ENCODE measurements at regions not wholly inside any gene's neighbourhood (a gene's known extent, or its start where the extent isn't known, plus 50 kb on each side); places are given as distances from the start of the nearest gene placed in this dataset.

- Histone ChIP-seq H3K27ac (ENCODE audit: low read depth in 1 of 2, low read length in 1 of 2) (no peak overlapping the region), H3K9me3 (ENCODE audit: control insufficient read depth in 2 of 2, insufficient read depth in 1 of 2, low read length in 1 of 2) (no peaks in the 10 kb centered on the region), H3K4me3 (ENCODE audit: low read length in 2 of 2) (no peak overlapping the region), H3K4me1 (ENCODE audit: control insufficient read depth in 2 of 2, insufficient read depth in 2 of 2, low read length in 2 of 2) (no peaks in the 10 kb centered on the region), H3K36me3 (ENCODE audit: control insufficient read depth in 2 of 2, insufficient read depth in 2 of 2, low read length in 1 of 2) (no peaks in the 10 kb centered on the region), H3K27me3 (ENCODE audit: control insufficient read depth in 2 of 2, insufficient read depth in 1 of 2, low read length in 1 of 2) (no peaks in the 10 kb centered on the region)
- DNase-seq (ENCODE audit: low read depth in 6 of 9, low spot score in 9 of 9) = no peak
- 88% methylated on average over 6 of the region's 6 CpGs for WGBS
Observed at GRCh38 chr9:90948156-90948555, 146.5 kb downstream of the SYK start.

- Histone ChIP-seq H3K36me3 (ENCODE audit: control insufficient read depth in 2 of 2, insufficient read depth in 2 of 2, low read length in 1 of 2) (no peaks in the 10 kb centered on the region), H3K9me3 (ENCODE audit: control insufficient read depth in 2 of 2, insufficient read depth in 1 of 2, low read length in 1 of 2) (no peaks in the 10 kb centered on the region), H3K27me3 (ENCODE audit: control insufficient read depth in 2 of 2, insufficient read depth in 1 of 2, low read length in 1 of 2) (no peaks in the 10 kb centered on the region), H3K27ac (ENCODE audit: low read depth in 1 of 2, low read length in 1 of 2) (no peak overlapping the region), H3K4me1 (ENCODE audit: control insufficient read depth in 2 of 2, insufficient read depth in 2 of 2, low read length in 2 of 2) (no peaks in the 10 kb centered on the region), H3K4me3 (ENCODE audit: low read length in 2 of 2) (no peak overlapping the region)
- DNase-seq (ENCODE audit: low read depth in 6 of 9, low spot score in 9 of 9) = no peak
- 76% methylated on average over 3 of the region's 3 CpGs for WGBS
Observed at GRCh38 chr9:90950600-90950999, 149.0 kb downstream of the SYK start.

GRCh38 chr9:90953200-90953599 lies 151.6 kb downstream of the SYK start:
- Histone ChIP-seq H3K9me3 (ENCODE audit: control insufficient read depth in 2 of 2, insufficient read depth in 1 of 2, low read length in 1 of 2) (no peaks in the 10 kb centered on the region), H3K4me1 (ENCODE audit: control insufficient read depth in 2 of 2, insufficient read depth in 2 of 2, low read length in 2 of 2) (no peaks in the 10 kb centered on the region), H3K27ac (ENCODE audit: low read depth in 1 of 2, low read length in 1 of 2) (no peak overlapping the region), H3K36me3 (ENCODE audit: control insufficient read depth in 2 of 2, insufficient read depth in 2 of 2, low read length in 1 of 2) (no peaks in the 10 kb centered on the region), H3K27me3 (ENCODE audit: control insufficient read depth in 2 of 2, insufficient read depth in 1 of 2, low read length in 1 of 2) (no peaks in the 10 kb centered on the region), H3K4me3 (ENCODE audit: low read length in 2 of 2) (no peak overlapping the region)
- DNase-seq (ENCODE audit: low read depth in 6 of 9, low spot score in 9 of 9) = no peak
- 72% methylated on average over 3 of the region's 3 CpGs for WGBS

- Histone ChIP-seq H3K36me3 (ENCODE audit: control insufficient read depth in 2 of 2, insufficient read depth in 2 of 2, low read length in 1 of 2) (no peaks in the 10 kb centered on the region), H3K9me3 (ENCODE audit: control insufficient read depth in 2 of 2, insufficient read depth in 1 of 2, low read length in 1 of 2) (no peaks in the 10 kb centered on the region), H3K27me3 (ENCODE audit: control insufficient read depth in 2 of 2, insufficient read depth in 1 of 2, low read length in 1 of 2) (no peaks in the 10 kb centered on the region), H3K4me3 (ENCODE audit: low read length in 2 of 2) (no peak overlapping the region), H3K4me1 (ENCODE audit: control insufficient read depth in 2 of 2, insufficient read depth in 2 of 2, low read length in 2 of 2) (no peaks in the 10 kb centered on the region), H3K27ac (ENCODE audit: low read depth in 1 of 2, low read length in 1 of 2) (no peak overlapping the region)
- no peak for DNase-seq (ENCODE audit: low read depth in 6 of 9, low spot score in 9 of 9)
- 59% methylated on average over 3 of the region's 3 CpGs for WGBS
Observed at GRCh38 chr9:90953805-90954204, 152.2 kb downstream of the SYK start.

- H3K4me1 ChIP-seq (ENCODE audit: control insufficient read depth in 2 of 2, insufficient read depth in 2 of 2, low read length in 2 of 2) = no peaks in the 10 kb centered on the region
- no peaks in the 10 kb centered on the region for H3K36me3 ChIP-seq (ENCODE audit: control insufficient read depth in 2 of 2, insufficient read depth in 2 of 2, low read length in 1 of 2)
- DNase-seq (ENCODE audit: low read depth in 6 of 9, low spot score in 9 of 9) = no peak
- no peaks in the 10 kb centered on the region for H3K9me3 ChIP-seq (ENCODE audit: control insufficient read depth in 2 of 2, insufficient read depth in 1 of 2, low read length in 1 of 2)
- H3K27ac ChIP-seq (ENCODE audit: low read depth in 1 of 2, low read length in 1 of 2) = no peak overlapping the region
- H3K4me3 ChIP-seq (ENCODE audit: low read length in 2 of 2) = no peak overlapping the region
- no peaks in the 10 kb centered on the region for H3K27me3 ChIP-seq (ENCODE audit: control insufficient read depth in 2 of 2, insufficient read depth in 1 of 2, low read length in 1 of 2)
- WGBS = 87% methylated on average over 9 of the region's 9 CpGs
Observed at GRCh38 chr9:90956026-90956810, 154.6 kb downstream of the SYK start.

- WGBS = 94% methylated on average over 2 of the region's 2 CpGs
- no peaks in the 10 kb centered on the region for H3K36me3 ChIP-seq (ENCODE audit: control insufficient read depth in 2 of 2, insufficient read depth in 2 of 2, low read length in 1 of 2)
- H3K27ac ChIP-seq (ENCODE audit: low read depth in 1 of 2, low read length in 1 of 2) = no peak overlapping the region
- H3K27me3 ChIP-seq (ENCODE audit: control insufficient read depth in 2 of 2, insufficient read depth in 1 of 2, low read length in 1 of 2) = no peaks in the 10 kb centered on the region
- no peaks in the 10 kb centered on the region for H3K4me1 ChIP-seq (ENCODE audit: control insufficient read depth in 2 of 2, insufficient read depth in 2 of 2, low read length in 2 of 2)
- DNase-seq (ENCODE audit: low read depth in 6 of 9, low spot score in 9 of 9) = no peak
- H3K4me3 ChIP-seq (ENCODE audit: low read length in 2 of 2) = no peak overlapping the region
- H3K9me3 ChIP-seq (ENCODE audit: control insufficient read depth in 2 of 2, insufficient read depth in 1 of 2, low read length in 1 of 2) = no peaks in the 10 kb centered on the region
Observed at GRCh38 chr9:90958328-90958727, 156.7 kb downstream of the SYK start.

- no peak overlapping the region for H3K27ac ChIP-seq (ENCODE audit: low read depth in 1 of 2, low read length in 1 of 2)
- H3K9me3 ChIP-seq (ENCODE audit: control insufficient read depth in 2 of 2, insufficient read depth in 1 of 2, low read length in 1 of 2) = no peaks in the 10 kb centered on the region
- 81% methylated on average over 5 of the region's 5 CpGs for WGBS
- no peaks in the 10 kb centered on the region for H3K36me3 ChIP-seq (ENCODE audit: control insufficient read depth in 2 of 2, insufficient read depth in 2 of 2, low read length in 1 of 2)
- H3K4me3 ChIP-seq (ENCODE audit: low read length in 2 of 2) = no peak overlapping the region
- DNase-seq (ENCODE audit: low read depth in 6 of 9, low spot score in 9 of 9) = no peak
- H3K4me1 ChIP-seq (ENCODE audit: control insufficient read depth in 2 of 2, insufficient read depth in 2 of 2, low read length in 2 of 2) = no peaks in the 10 kb centered on the region
- H3K27me3 ChIP-seq (ENCODE audit: control insufficient read depth in 2 of 2, insufficient read depth in 1 of 2, low read length in 1 of 2) = peaks cover 0 to 10% of the 10 kb centered on the region in 2 donors
Observed at GRCh38 chr9:90960941-90961340, 159.3 kb downstream of the SYK start.

GRCh38 chr9:90961375-90961774 lies 159.8 kb downstream of the SYK start:
- no peaks in the 10 kb centered on the region for H3K36me3 ChIP-seq (ENCODE audit: control insufficient read depth in 2 of 2, insufficient read depth in 2 of 2, low read length in 1 of 2)
- peaks cover 0 to 10% of the 10 kb centered on the region in 2 donors for H3K27me3 ChIP-seq (ENCODE audit: control insufficient read depth in 2 of 2, insufficient read depth in 1 of 2, low read length in 1 of 2)
- no peak for DNase-seq (ENCODE audit: low read depth in 6 of 9, low spot score in 9 of 9)
- no peak overlapping the region for H3K27ac ChIP-seq (ENCODE audit: low read depth in 1 of 2, low read length in 1 of 2)
- H3K4me3 ChIP-seq (ENCODE audit: low read length in 2 of 2) = no peak overlapping the region
- H3K9me3 ChIP-seq (ENCODE audit: control insufficient read depth in 2 of 2, insufficient read depth in 1 of 2, low read length in 1 of 2) = no peaks in the 10 kb centered on the region
- WGBS = 80% methylated on average over 10 of the region's 10 CpGs
- peaks cover 0 to 1% of the 10 kb centered on the region in 2 donors for H3K4me1 ChIP-seq (ENCODE audit: control insufficient read depth in 2 of 2, insufficient read depth in 2 of 2, low read length in 2 of 2)

GRCh38 chr9:90964101-90965020 lies 162.7 kb downstream of the SYK start:
- Histone ChIP-seq H3K27ac (ENCODE audit: low read depth in 1 of 2, low read length in 1 of 2) (no peak overlapping the region), H3K4me3 (ENCODE audit: low read length in 2 of 2) (no peak overlapping the region), H3K36me3 (ENCODE audit: control insufficient read depth in 2 of 2, insufficient read depth in 2 of 2, low read length in 1 of 2) (no peaks in the 10 kb centered on the region), H3K27me3 (ENCODE audit: control insufficient read depth in 2 of 2, insufficient read depth in 1 of 2, low read length in 1 of 2) (peaks cover 0 to 10% of the 10 kb centered on the region in 2 donors), H3K9me3 (ENCODE audit: control insufficient read depth in 2 of 2, insufficient read depth in 1 of 2, low read length in 1 of 2) (no peaks in the 10 kb centered on the region), H3K4me1 (ENCODE audit: control insufficient read depth in 2 of 2, insufficient read depth in 2 of 2, low read length in 2 of 2) (peaks cover 0 to 2% of the 10 kb centered on the region in 2 donors)
- WGBS = 67% methylated on average over 26 of the region's 26 CpGs
- no peak for DNase-seq (ENCODE audit: low read depth in 6 of 9, low spot score in 9 of 9)

Measured in thymus (tissue), 11 donors.